ENCODE measurements at regions not wholly inside any gene's neighbourhood (a gene's known extent, or its start where the extent isn't known, plus 50 kb on each side); places are given as distances from the start of the nearest gene placed in this dataset.
A peak's percentile ranks its signal among the peaks of the same experiment; 100 is the strongest.

GRCh38 chr15:24760066-24760465 is 84.5 kb downstream of the NPAP1 start:
- H3K9me2 ChIP-seq (replicated peaks; ENCODE audit: insufficient read depth): no peaks in the 10 kb centered on the region
- no peaks in the 10 kb centered on the region for H3K27me3 ChIP-seq
- WGBS (ENCODE audit: low lambda C conversion rate, missing lambda C conversion rate): 74% methylated on average over 7 of the region's 7 CpGs
- H3K4me2 ChIP-seq: no peak overlapping the region
- TF ChIP-seq EZH2 (IDR thresholded peaks at IDR 0.05; ENCODE audit: borderline replicate concordance) (no peak), EZH2phosphoT487 (IDR thresholded peaks at IDR 0.05; ENCODE audit: low read depth, severe bottlenecking, unreplicated experiment) (no peak)
- TF ChIP-seq, protein P1, sequence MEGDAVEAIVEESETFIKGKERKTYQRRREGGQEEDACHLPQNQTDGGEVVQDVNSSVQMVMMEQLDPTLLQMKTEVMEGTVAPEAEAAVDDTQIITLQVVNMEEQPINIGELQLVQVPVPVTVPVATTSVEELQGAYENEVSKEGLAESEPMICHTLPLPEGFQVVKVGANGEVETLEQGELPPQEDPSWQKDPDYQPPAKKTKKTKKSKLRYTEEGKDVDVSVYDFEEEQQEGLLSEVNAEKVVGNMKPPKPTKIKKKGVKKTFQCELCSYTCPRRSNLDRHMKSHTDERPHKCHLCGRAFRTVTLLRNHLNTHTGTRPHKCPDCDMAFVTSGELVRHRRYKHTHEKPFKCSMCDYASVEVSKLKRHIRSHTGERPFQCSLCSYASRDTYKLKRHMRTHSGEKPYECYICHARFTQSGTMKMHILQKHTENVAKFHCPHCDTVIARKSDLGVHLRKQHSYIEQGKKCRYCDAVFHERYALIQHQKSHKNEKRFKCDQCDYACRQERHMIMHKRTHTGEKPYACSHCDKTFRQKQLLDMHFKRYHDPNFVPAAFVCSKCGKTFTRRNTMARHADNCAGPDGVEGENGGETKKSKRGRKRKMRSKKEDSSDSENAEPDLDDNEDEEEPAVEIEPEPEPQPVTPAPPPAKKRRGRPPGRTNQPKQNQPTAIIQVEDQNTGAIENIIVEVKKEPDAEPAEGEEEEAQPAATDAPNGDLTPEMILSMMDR (IDR thresholded peaks at IDR 0.05; ENCODE audit: poor library complexity): no peak
- DNase-seq (ENCODE audit: low spot score): no peak
- no peak overlapping the region for H3K4me3 ChIP-seq
- H3K9me3 ChIP-seq (ENCODE audit: low read depth): no peaks in the 10 kb centered on the region
- no peaks in the 10 kb centered on the region for H4K20me1 ChIP-seq (ENCODE audit: insufficient read depth, poor library complexity, severe bottlenecking)
- no peaks in the 10 kb centered on the region for H3K4me1 ChIP-seq (ENCODE audit: insufficient read depth)
- H3K27ac ChIP-seq: no peak overlapping the region
- H2AFZ ChIP-seq: no peak overlapping the region
- no peaks in the 10 kb centered on the region for H3K36me3 ChIP-seq (replicated peaks; ENCODE audit: insufficient read depth, low read depth)
- H3K79me2 ChIP-seq: no peaks in the 10 kb centered on the region

GRCh38 chr15:24761704-24762302 is 86.2 kb downstream of the NPAP1 start:
- H2AFZ ChIP-seq: no peak overlapping the region
- H4K20me1 ChIP-seq (ENCODE audit: insufficient read depth, poor library complexity, severe bottlenecking): no peaks in the 10 kb centered on the region
- no peaks in the 10 kb centered on the region for H3K9me3 ChIP-seq (ENCODE audit: low read depth)
- DNase-seq (ENCODE audit: low spot score): no peak
- no peak overlapping the region for H3K4me2 ChIP-seq
- H3K9me2 ChIP-seq (replicated peaks; ENCODE audit: insufficient read depth): no peaks in the 10 kb centered on the region
- H3K4me3 ChIP-seq: no peak overlapping the region
- no peaks in the 10 kb centered on the region for H3K4me1 ChIP-seq (ENCODE audit: insufficient read depth)
- no peak overlapping the region for H3K27ac ChIP-seq
- H3K36me3 ChIP-seq (replicated peaks; ENCODE audit: insufficient read depth, low read depth): no peaks in the 10 kb centered on the region
- TF ChIP-seq EZH2 (IDR thresholded peaks at IDR 0.05; ENCODE audit: borderline replicate concordance) (no peak), EZH2phosphoT487 (IDR thresholded peaks at IDR 0.05; ENCODE audit: low read depth, severe bottlenecking, unreplicated experiment) (no peak)
- TF ChIP-seq, protein P1 (IDR thresholded peaks at IDR 0.05; ENCODE audit: poor library complexity): peak; percentile 46
- no peaks in the 10 kb centered on the region for H3K27me3 ChIP-seq
- WGBS (ENCODE audit: low lambda C conversion rate, missing lambda C conversion rate): 73% methylated on average over 5 of the region's 5 CpGs
- H3K79me2 ChIP-seq: no peaks in the 10 kb centered on the region

- no peak overlapping the region for H3K4me2 ChIP-seq
- H3K9me2 ChIP-seq (replicated peaks; ENCODE audit: insufficient read depth): no peaks in the 10 kb centered on the region
- no peaks in the 10 kb centered on the region for H3K4me1 ChIP-seq (ENCODE audit: insufficient read depth)
- H3K9me3 ChIP-seq (ENCODE audit: low read depth): no peaks in the 10 kb centered on the region
- no peak overlapping the region for H3K27ac ChIP-seq
- 60% methylated on average over 4 of the region's 4 CpGs for WGBS (ENCODE audit: low lambda C conversion rate, missing lambda C conversion rate)
- no peaks in the 10 kb centered on the region for H3K27me3 ChIP-seq
- no peaks in the 10 kb centered on the region for H3K36me3 ChIP-seq (replicated peaks; ENCODE audit: insufficient read depth, low read depth)
- H3K79me2 ChIP-seq: no peaks in the 10 kb centered on the region
- no peak overlapping the region for H2AFZ ChIP-seq
- TF ChIP-seq, protein P1 (IDR thresholded peaks at IDR 0.05; ENCODE audit: poor library complexity): no peak
- TF ChIP-seq EZH2 (IDR thresholded peaks at IDR 0.05; ENCODE audit: borderline replicate concordance) (no peak), EZH2phosphoT487 (IDR thresholded peaks at IDR 0.05; ENCODE audit: low read depth, severe bottlenecking, unreplicated experiment) (no peak)
- H3K4me3 ChIP-seq: no peak overlapping the region
- H4K20me1 ChIP-seq (ENCODE audit: insufficient read depth, poor library complexity, severe bottlenecking): no peaks in the 10 kb centered on the region
- no peak for DNase-seq (ENCODE audit: low spot score)
These were observed 88.3 kb downstream of the NPAP1 start for GRCh38 chr15:24763891-24764290.
